KBM-7 (cell line): ENCODE measurements at regions not wholly inside any gene's neighbourhood (a gene's known extent, or its start where the extent isn't known, plus 50 kb on each side); places are given as distances from the start of the nearest gene placed in this dataset.
"Not testable (repeated sequence)": the region's sequence is repeated elsewhere in the genome, so short reads cannot be mapped to it uniquely, and the experiment has no call there.

ENCODE experiments used
- DNase-seq: peaks from one replicate; pipeline ENCODE4 v3.0.0-alpha.2; 2015
- in situ Hi-C: fragments of 300-500 bp; cut with MboI; formaldehyde crosslinking; loops from 2 replicates; pipeline ENCODE4 v1.14.3; 2020; ENCODE audit warnings: low sequenced_read_pairs, low pct_unique_long_range_greater_than_20kb, mixed read lengths

DNA sequence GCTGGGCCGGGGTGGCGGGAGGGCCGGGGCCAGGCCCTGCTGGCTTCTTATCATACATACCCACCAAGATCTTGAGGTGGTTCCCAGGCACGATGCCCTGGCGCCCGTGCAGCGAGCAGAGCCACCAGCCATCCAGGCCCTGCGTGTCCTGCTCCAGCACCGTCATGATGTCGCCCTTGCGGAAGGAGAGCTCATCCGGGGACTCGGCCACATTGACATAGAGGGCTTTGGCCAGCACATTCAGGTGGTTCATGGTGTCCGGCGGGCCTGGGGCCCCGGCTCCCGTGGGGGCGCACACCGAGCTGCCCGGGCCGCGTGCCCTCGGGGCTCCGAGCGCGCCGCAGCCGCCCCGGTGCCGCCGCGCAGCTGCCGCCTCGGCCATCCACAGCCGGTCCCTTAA is 467.5 kb downstream of the GOLGA6L6 start:
- DNase-seq, in situ Hi-C loops: not testable (repeated sequence)

DNA sequence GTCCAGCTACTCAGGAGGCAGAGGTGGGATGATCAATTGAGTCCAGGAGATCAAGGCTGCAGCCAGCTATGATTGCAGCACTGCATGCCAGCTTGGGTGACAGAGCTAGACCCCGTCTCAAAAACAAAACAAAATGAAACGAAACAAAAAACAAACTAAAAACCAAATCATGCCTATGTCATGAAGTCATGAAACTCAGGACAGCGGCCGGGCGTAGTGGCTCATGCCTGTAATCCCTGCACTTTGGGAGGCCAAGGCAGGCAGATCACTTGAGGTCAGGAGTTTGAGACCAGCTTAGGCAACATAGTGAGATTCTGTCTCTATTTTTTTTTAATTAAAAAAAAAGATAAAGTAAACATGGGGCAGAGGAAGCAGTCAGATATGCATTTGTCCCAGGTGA is 472.6 kb downstream of the GOLGA6L6 start:
- DNase-seq, in situ Hi-C loops: not testable (repeated sequence)

DNA sequence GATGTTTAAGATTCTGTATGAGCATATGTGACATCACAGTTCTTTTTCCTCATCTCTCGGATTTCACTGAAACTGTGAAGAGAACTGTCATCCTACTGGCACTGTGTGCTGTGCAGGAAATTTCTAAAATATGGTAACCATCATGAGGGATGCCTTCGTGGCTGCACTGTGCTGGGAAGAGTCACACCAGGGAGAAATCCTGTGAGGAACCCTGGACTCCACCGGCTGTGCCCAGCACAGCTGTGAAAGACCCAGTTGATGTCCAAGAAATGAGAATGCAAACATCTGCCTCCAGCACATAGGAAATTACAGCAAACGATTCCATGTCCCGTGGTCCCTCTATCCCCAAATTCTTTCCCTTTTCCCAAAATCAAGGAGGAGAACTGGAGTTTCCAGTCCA is 475.4 kb downstream of the GOLGA6L6 start:
- in situ Hi-C loops, DNase-seq: not testable (repeated sequence)

- in situ Hi-C loops, result not testable (repeated sequence)
These were observed 476.1 kb downstream of the GOLGA6L6 start for GRCh38 chr15:20065508-20065907.

DNA sequence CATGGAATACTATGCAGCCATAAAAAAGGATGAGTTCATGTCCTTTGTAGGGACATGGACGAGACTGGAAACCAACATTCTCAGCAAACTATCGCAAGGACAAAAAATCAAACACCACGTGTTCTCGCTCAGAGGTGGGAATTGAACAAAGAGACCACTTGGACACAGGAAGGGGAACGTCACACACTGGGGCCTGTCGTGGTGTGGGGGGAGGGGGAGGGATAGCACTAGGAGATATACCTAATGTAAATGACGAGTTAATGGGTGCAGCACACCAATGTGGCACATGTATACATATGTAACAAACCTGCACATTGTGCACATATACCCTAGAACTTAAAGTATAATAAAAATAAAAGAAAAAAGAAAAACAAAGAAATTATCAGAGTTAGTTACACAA is 478.4 kb downstream of the GOLGA6L6 start:
- in situ Hi-C loops, DNase-seq: not testable (repeated sequence)

More at GRCh38 chr15:20065508-20065907, 476.1 kb downstream of the GOLGA6L6 start:
- DNase-seq, result not testable (repeated sequence)

- in situ Hi-C loops, DNase-seq: not testable (repeated sequence)
These were observed 480.8 kb downstream of the GOLGA6L6 start for GRCh38 chr15:20060838-20061237.

DNA sequence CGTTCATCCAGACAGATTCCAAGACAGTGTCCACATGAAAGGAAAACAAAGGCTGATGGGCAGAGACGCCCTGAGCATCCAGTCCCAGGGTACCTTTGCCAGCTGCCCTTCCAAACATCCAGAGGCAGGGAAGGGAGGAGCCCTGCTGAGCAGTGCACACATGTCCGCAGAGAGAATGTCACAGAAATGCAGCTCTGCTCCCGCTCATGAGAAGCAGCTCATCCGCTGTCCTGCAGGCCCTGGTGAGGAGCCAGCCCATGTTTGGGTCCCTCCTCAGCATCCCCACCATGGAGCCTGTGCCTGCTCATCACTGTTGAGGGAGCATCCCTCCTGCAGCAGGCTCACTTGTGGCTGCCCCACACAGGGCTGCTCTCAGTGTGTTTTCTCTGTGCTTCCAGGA is 484.7 kb downstream of the GOLGA6L6 start:
- in situ Hi-C loops, DNase-seq: not testable (repeated sequence)

DNA sequence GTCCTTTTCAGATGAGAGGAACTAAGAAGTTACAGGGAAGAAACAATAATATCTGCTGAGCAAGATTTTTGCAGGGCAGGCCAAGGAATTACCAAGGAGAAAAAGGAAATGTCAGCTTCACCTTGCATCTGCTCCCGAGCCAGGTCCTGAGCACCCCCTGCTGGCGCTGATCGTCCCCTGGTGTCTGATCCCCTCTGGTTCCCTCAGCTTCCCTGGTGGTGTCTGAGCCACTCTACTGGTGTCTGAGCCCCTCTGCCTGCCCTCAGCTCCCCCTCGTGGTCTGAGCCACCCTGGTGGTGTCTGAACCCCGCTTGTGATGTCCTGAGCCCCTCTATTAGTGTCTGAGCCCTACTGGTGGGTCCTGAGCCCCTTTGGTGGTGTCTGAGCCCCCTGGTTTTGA is 485.7 kb downstream of the GOLGA6L6 start:
- in situ Hi-C loops, DNase-seq: not testable (repeated sequence)

DNA sequence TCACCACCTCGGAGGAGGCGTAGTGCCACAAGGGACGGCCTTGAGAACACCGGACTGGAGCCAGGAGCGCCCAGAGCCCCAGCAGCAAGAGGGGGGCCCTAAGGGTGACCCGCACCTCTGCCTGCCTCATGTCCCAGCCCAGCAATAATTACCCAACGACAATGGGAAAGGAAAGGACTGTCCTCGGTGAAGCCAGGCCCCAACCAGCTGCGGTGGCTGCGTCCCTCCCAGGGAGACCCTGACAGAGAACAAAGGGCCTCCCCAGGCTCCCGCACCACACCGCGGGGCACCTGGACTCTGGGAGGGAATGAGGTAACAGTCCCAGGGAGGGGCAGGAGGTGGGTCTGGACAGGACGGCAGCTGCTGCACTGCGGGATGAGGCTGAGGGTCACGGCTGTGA is 493.4 kb downstream of the GOLGA6L6 start:
- in situ Hi-C loops, DNase-seq: not testable (repeated sequence)

DNA sequence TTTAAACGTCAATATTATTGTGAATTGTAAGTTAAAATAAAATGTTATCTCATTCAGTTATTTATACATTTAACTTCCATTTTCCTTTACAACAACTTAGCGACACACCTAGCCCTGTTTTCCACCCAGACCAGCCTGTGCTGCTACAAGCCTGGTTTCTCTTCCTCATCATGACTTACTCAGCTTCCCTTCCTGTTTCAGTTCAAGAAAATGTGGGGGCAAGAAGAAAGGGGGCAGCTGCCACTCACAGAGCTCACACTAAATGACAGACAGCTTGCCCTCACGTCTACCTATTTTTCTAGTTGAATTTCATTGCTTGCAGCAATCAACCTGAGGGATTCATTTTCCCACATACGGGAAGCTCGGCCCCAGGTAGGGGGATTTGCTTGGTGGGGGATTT is 496.4 kb downstream of the GOLGA6L6 start:
- DNase-seq, in situ Hi-C loops: not testable (repeated sequence)

DNA sequence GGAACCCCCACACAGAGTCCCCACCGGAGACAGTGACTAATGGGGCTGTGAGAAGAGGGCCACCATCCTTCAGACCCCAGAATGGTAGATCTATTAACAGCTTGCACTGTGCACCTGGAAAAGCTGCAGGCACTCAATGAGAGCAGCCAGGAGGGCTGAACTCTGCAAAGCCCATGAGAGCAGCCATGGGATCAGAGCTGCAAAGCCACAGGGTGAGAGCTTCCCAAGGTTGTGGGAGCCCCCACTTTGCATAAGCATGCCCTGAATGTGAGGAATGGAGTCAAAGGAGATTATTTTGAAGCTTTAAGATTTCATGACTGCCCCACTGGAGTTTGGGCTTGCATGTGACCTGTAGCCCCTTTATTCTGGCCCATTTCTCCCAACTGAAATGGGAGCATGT is 500.9 kb downstream of the GOLGA6L6 start:
- in situ Hi-C loops, DNase-seq: not testable (repeated sequence)

DNA sequence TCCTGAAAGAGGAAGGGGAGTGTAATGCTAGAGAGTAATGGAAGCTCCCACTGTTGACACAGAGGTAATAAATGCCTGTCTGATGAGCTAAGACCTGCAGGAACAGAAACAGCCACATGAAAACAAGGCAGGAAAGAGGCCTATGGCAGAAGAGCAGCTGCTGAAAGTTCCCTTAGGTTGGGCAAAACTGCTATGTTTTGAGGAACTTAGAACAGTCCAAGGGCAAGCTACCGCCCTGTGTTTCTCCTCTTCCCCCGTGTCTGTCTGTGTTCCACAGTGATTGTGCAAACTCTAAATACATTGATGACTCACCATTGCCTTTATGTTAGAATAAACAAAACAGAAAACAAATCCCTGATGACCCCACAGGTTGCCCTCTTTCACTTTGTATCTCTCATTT is 516.6 kb downstream of the GOLGA6L6 start:
- in situ Hi-C loops, DNase-seq: not testable (repeated sequence)

GRCh38 chr15:20022349-20022748 is 519.3 kb downstream of the GOLGA6L6 start:
- DNase-seq, in situ Hi-C loops: not testable (repeated sequence)

GRCh38 chr15:20021351-20021750 is 520.2 kb downstream of the GOLGA6L6 start:
- DNase-seq, in situ Hi-C loops: not testable (repeated sequence)

DNA sequence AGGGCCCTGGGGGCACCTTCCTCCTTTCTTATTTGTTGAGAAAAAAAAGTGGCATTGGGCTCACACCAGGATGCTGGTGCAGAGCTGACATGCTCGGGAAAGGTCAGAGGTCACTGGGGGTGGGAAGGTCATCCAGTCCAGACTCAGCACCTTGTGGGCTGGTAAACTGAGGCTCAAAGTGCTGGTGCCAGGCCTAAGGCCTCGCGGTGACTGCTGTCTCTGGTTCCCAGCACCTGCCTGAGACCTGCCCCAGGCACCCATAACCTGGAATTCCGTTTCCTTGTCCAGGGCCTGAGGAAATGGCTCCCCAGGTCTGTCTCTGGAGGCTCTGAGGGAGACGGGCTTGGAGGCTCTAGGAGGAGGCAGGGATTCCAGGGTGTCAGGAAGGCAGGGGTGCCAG is 521.0 kb downstream of the GOLGA6L6 start:
- in situ Hi-C loops, DNase-seq: not testable (repeated sequence)

- in situ Hi-C loops, DNase-seq: not testable (repeated sequence)
These were observed 521.8 kb downstream of the GOLGA6L6 start for GRCh38 chr15:20019758-20020157.

DNA sequence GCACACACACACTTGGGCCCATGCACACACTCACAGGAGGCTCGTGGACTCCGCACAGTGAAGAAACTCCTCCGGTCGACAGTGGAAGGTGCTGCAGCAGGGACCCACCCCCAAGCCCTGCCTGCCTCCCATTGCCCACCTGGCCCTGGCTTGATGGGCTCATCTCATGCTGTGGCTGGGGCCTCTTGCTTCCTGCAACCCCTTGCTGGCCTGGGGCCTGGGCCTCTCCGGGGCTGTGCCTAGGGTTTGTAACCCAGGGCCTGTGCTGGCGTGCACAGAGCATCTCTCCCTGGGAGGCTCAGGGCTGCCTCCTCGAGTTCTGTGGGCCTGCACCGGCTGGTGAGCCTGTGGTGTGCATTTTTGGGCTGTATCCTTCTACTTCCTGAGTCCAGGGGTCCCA is 524.0 kb downstream of the GOLGA6L6 start:
- in situ Hi-C loops, DNase-seq: not testable (repeated sequence)

GRCh38 chr15:20016941-20017340 is 524.7 kb downstream of the GOLGA6L6 start:
- in situ Hi-C loops, result not testable (repeated sequence)

GRCh38 chr15:20012837-20013236 is 528.8 kb downstream of the GOLGA6L6 start:
- in situ Hi-C loops, DNase-seq: not testable (repeated sequence)

More at GRCh38 chr15:20016941-20017340, 524.7 kb downstream of the GOLGA6L6 start:
- DNase-seq, result not testable (repeated sequence)

DNA sequence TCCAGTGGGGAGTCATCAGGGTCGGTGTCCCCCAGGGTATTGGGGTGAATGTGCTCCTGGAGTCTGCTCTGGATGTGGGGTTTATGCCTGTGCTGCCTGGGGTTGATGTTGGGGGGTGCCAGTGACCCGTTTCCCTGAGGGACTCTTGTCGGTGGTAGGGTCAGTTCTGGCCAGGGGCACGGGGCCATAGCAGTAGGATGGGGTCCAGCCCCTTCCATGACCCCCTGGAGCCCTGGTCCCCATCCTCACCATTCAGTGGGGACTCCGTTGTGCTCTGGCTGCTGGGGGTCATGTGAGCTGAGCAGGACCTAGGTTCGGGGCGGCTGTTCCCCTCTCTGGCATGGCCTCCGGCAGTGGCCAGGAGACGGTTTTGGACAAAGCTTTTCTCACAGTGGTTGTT is 530.8 kb downstream of the GOLGA6L6 start:
- DNase-seq, in situ Hi-C loops: not testable (repeated sequence)

DNA sequence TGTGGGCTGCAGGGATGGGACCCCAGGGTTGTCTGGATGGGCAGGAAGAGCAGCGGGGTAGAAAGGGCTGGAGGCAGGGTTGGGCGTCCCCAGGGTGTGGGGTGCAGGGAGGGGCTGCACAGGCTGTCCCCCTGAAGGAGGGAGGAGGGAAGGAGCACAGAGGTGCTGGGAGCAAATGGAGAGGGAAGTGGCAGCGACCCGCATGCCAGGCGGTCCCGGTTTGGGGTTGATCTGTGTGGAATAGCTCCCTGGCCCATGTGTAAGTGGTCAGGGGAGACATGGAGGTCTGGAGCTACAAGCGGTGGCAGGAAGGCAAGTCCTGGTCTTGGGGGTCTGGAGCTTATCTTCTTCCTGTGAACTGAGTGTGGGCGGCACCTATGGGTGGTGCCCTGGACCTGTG is 532.0 kb downstream of the GOLGA6L6 start:
- in situ Hi-C loops, DNase-seq: not testable (repeated sequence)
